K562 (cell line): ENCODE measurements at regions not wholly inside any gene's neighbourhood (a gene's known extent, or its start where the extent isn't known, plus 50 kb on each side); places are given as distances from the start of the nearest gene placed in this dataset.

Experiments
- ATAC-seq: fragments of 200-7000 bp; cut with Tn5 transposase; 3 replicates; pipeline ENCODE4 v1.9.1; 2020; ENCODE audit warnings: moderate library complexity
- BruUV-seq: library from RNA; stranded (reverse); fragments of 400-500 nt; replicated peaks from 2 replicates; lab custom pipeline; 2021; lab: Mats Ljungman, UMichigan
- CTCF ChIA-PET: fragments of 300-600 bp; formaldehyde crosslinking; extraction: SDS; loops from one replicate; lab custom pipeline; 2021; ENCODE audit warnings: low intra/inter-chr PET ratio; lab: Yijun Ruan, JAX
- POLR2A ChIA-PET: fragments of 300-600, 350-650 bp; sonication (Branson Sonifier 250); formaldehyde crosslinking; extraction: SDS; loops from one replicate; lab custom pipeline; 2021; ENCODE audit warnings: antibody characterized with exemption, inconsistent platforms; lab: Yijun Ruan, JAX
- DNase-seq, 4 experiments: peaks; one replicate each; pipeline versions ENCODE4 v3.0.0 to v3.0.0-alpha.2; 2011 to 2018; ENCODE audit warnings: low spot score in 3 of 4, mixed read lengths in 3 of 4; ENCODE audit errors: extremely low read depth in 1 of 4
- FAIRE-seq: peaks from 2 replicates; lab custom pipeline; 2011; peaks lifted over from hg19 to GRCh38; lab: Jason Lieb, UNC
- H2AFZ ChIP-seq: 2 replicates; pipeline ENCODE4 v1.6.0; 2011; ENCODE audit warnings: low read depth, low read length, control low read depth, inconsistent platforms
- H3K27ac ChIP-seq: fragments of 200-600 bp; 3 replicates; pipeline ENCODE4 v1.8.0; 2011; ENCODE audit warnings: low read depth, mild to moderate bottlenecking, control low read depth, inconsistent platforms, low read length, moderate library complexity, mixed read lengths; ENCODE audit errors: extremely low read depth
- H3K27me3 ChIP-seq, 2 experiments: fragments of 300-600 bp in 1 of 2; 2 replicates in 1 of 2; 3 replicates in 1 of 2; pipeline versions ENCODE4 v1.6.0 to v1.8.0; 2011; ENCODE audit warnings: inconsistent platforms in 2 of 2, low read length in 2 of 2, mild to moderate bottlenecking in 1 of 2, mixed read lengths in 1 of 2, moderate library complexity in 1 of 2; ENCODE audit not compliant: control insufficient read depth in 2 of 2, insufficient read depth in 2 of 2
- H3K36me3 ChIP-seq: fragments of 300-600 bp; 3 replicates; pipeline ENCODE4 v1.8.0; 2011; ENCODE audit warnings: mild to moderate bottlenecking, low read length, inconsistent platforms; ENCODE audit not compliant: control insufficient read depth, insufficient read depth
- H3K4me1 ChIP-seq, 2 experiments: fragments of 200-600 bp in 1 of 2; replicated peaks in 1 of 2; 2 replicates in 1 of 2; 3 replicates in 1 of 2; pipeline versions ENCODE4 v1.5.1 to v1.8.0; 2011; ENCODE audit warnings: inconsistent platforms in 2 of 2, low read length in 2 of 2, mild to moderate bottlenecking in 1 of 2, mixed read lengths in 1 of 2, moderate library complexity in 1 of 2; ENCODE audit not compliant: control insufficient read depth in 2 of 2, insufficient read depth in 2 of 2
- H3K4me2 ChIP-seq: 2 replicates; pipeline ENCODE4 v1.6.1; 2011; ENCODE audit warnings: low read length, control low read depth, inconsistent platforms, mixed read lengths; ENCODE audit not compliant: insufficient read depth
- H3K4me3 ChIP-seq: fragments of 200-600 bp; sonication (generic), shearing (Covaris generic); 2 replicates; pipeline ENCODE4 v1.5.1; 2016; ENCODE audit warnings: control low read depth, inconsistent platforms
- H3K79me2 ChIP-seq: fragments of 200-600 bp; 3 replicates; pipeline ENCODE4 v1.8.0; 2011; ENCODE audit warnings: low read length, inconsistent platforms; ENCODE audit not compliant: control insufficient read depth, insufficient read depth
- H3K9ac ChIP-seq, 2 experiments: 2 replicates each; pipeline versions ENCODE4 v1.6.0 to v1.6.1; 2011; ENCODE audit warnings: low read depth in 2 of 2, low read length in 2 of 2, control low read depth in 1 of 2, inconsistent platforms in 1 of 2, mild to moderate bottlenecking in 1 of 2, mixed read lengths in 1 of 2; ENCODE audit not compliant: insufficient read depth in 1 of 2
- H3K9me1 ChIP-seq: one replicate; pipeline ENCODE4 v1.6.0; 2011; ENCODE audit warnings: inconsistent platforms, mild to moderate bottlenecking, low read length, moderate library complexity; ENCODE audit not compliant: control insufficient read depth, insufficient read depth
- H3K9me3 ChIP-seq: replicated peaks from 2 replicates; pipeline ENCODE4 v1.5.1; 2011; ENCODE audit warnings: low read depth, low read length, inconsistent platforms; ENCODE audit not compliant: control insufficient read depth, insufficient read depth
- H4K20me1 ChIP-seq: replicated peaks from 2 replicates; pipeline ENCODE4 v1.6.1; 2011; ENCODE audit warnings: low read length, inconsistent platforms, mixed read lengths; ENCODE audit not compliant: control insufficient read depth, insufficient read depth
- BRCA1 ChIP-seq, 2 experiments: fragments of 450-650 bp in 1 of 2; sonication (generic) in 1 of 2; formaldehyde crosslinking in 1 of 2; IDR thresholded peaks; 2 replicates each; pipeline versions ENCODE4 v1.5.0 to v1.6.1; 2017 to 2020; ENCODE audit warnings: mild to moderate bottlenecking in 1 of 2, missing genetic modification reagents in 1 of 2
- CBX2 ChIP-seq: fragments of 200-600 bp; sonication (generic); IDR thresholded peaks from one replicate; pipeline ENCODE4 v1.6.1; 2012; ENCODE audit warnings: mild to moderate bottlenecking, low read length, inconsistent platforms; ENCODE audit not compliant: insufficient read depth, poor library complexity, severe bottlenecking
- CBX8 ChIP-seq: fragments of 200-600 bp; sonication (generic); IDR thresholded peaks from 2 replicates; pipeline ENCODE4 v1.6.1; 2012; ENCODE audit warnings: borderline replicate concordance, mixed run types, low read depth, mild to moderate bottlenecking, moderate library complexity, mixed read lengths, low read length, control low read depth, inconsistent platforms; ENCODE audit not compliant: poor library complexity, severe bottlenecking; ENCODE audit errors: extremely low read depth
- CC2D1A ChIP-seq: fragments of 450-650 bp; IDR thresholded peaks from 2 replicates; pipeline ENCODE4 v1.6.1; 2017; ENCODE audit warnings: mild to moderate bottlenecking
- CHCHD3 ChIP-seq: fragments of 250-450 bp; sonication (Bioruptor Pico); IDR thresholded peaks from 2 replicates; pipeline ENCODE4 v2.1.2; 2022; ENCODE audit warnings: mild to moderate bottlenecking
- RNF2 ChIP-seq: sonication (generic); IDR thresholded peaks from 2 replicates; pipeline ENCODE4 v1.6.1; 2016
- WGBS: fragments of 100-300 bp; shearing (Covaris generic); methylation state at CpG from one replicate; pipeline ENCODE4 v1.1.6; 2016; ENCODE audit warnings: low coverage, mixed read lengths; ENCODE audit not compliant: insufficient coverage; ENCODE audit errors: missing lambda C conversion rate; 5-methylcytosine and 5-hydroxymethylcytosine counted together
- in situ Hi-C: fragments of 300-500 bp; cut with MboI; formaldehyde crosslinking; loops from 4 replicates; pipeline ENCODE4 v1.15.0; 2018; ENCODE audit warnings: inconsistent platforms, mixed read lengths
- intact Hi-C: fragments of 100-400 bp; cut with micrococcal nuclease; formaldehyde crosslinking; loops from 2 replicates; pipeline ENCODE4 v1.14.2; 2022
- TF ChIP-seq, protein P1 (sequence below): fragments of 250-450 bp; sonication (Bioruptor Pico); IDR thresholded peaks from 2 replicates; pipeline ENCODE4 v1.5.0; 2020; ENCODE audit warnings: mild to moderate bottlenecking
- TF ChIP-seq, protein P2 (sequence below): fragments of 250-450 bp; sonication (Bioruptor Pico); IDR thresholded peaks from 2 replicates; pipeline ENCODE4 v1.5.0; 2020; ENCODE audit warnings: mild to moderate bottlenecking, borderline replicate concordance
- TF ChIP-seq, protein P3 (sequence below): sonication (generic); formaldehyde crosslinking; IDR thresholded peaks from 2 replicates; pipeline ENCODE4 v1.8.0; 2023; ENCODE audit warnings: mild to moderate bottlenecking, missing genetic modification reagents
- TF ChIP-seq, protein P4 (sequence below), 2 experiments: fragments of 450-650 bp in 1 of 2; IDR thresholded peaks; 2 replicates each; pipeline ENCODE4 v1.6.1; 2011 to 2017; ENCODE audit warnings: low read depth in 2 of 2, antibody characterized with exemption in 1 of 2, borderline replicate concordance in 1 of 2, low read length in 1 of 2, mild to moderate bottlenecking in 1 of 2, mixed read lengths in 1 of 2; ENCODE audit not compliant: control insufficient read depth in 1 of 2

DNA sequence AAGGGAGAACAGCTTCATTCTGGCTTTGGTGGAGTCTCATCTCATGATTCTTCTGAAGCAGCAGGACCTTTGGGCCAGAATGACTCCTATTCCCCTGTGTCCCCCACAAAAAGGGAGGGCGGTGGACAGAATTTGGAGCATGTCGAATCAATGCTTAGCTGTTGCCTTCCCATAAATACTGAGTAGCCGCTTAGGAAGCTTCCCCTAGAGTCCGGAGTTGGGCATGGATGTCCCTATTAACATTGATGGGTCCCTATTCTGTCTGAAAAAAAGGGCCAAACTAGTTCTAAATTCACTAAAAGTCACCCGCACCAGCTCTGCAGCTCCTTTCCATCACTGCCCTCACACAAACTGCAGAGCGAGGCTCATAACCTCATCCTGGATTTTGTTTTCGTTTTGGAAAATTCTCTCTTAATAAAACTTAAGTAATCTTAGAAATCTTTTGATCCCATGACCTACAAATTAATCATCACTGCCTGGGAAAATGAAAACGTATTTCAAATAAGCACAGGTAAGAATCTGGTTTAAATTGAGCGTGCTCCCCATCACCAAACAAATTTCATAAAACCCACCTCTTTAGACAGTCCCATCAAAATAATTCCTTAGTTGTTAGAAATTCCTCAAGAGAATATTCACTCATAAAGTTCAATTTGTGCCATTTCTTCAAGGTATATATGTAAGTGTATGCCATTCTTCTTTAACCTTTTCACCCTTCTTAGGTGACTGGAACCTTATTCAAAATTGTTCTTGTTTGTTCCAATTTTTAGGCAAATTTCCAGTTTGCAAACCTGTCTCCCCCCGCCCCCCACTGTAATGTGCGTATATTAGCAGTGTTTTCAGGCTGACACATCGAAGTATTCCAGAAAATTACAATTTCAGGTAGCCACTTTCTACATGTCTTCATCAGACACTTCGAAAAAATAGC is 53.3 kb upstream of the NKAP start:
- no peak overlapping the region for H2AFZ ChIP-seq
- H3K9ac ChIP-seq = no peak overlapping the region
- no peak overlapping the region for H3K27ac ChIP-seq
- H3K9me1 ChIP-seq = no peaks in the 10 kb centered on the region
- H4K20me1 ChIP-seq = no peaks in the 10 kb centered on the region
- no TSS peak for BruUV-seq
- POLR2A ChIA-PET = interaction anchor here (0.7 to 1.0 kb wide), 3 partner anchors 8 to 248 kb away, joined by 3 read pairs; no protein-coding TSS in a partner anchor
- FAIRE-seq (no peak), DNase-seq (no peak), ATAC-seq (no peak)
- no peak overlapping the region for H3K4me3 ChIP-seq
- H3K79me2 ChIP-seq = no peaks in the 10 kb centered on the region
- in situ Hi-C loops = no loop called here
- TF ChIP-seq, protein P1, sequence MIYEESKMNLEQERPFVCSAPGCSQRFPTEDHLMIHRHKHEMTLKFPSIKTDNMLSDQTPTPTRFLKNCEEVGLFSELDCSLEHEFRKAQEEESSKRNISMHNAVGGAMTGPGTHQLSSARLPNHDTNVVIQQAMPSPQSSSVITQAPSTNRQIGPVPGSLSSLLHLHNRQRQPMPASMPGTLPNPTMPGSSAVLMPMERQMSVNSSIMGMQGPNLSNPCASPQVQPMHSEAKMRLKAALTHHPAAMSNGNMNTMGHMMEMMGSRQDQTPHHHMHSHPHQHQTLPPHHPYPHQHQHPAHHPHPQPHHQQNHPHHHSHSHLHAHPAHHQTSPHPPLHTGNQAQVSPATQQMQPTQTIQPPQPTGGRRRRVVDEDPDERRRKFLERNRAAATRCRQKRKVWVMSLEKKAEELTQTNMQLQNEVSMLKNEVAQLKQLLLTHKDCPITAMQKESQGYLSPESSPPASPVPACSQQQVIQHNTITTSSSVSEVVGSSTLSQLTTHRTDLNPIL (CRISPR knock-in tag) = no peak
- TF ChIP-seq, protein P2, sequence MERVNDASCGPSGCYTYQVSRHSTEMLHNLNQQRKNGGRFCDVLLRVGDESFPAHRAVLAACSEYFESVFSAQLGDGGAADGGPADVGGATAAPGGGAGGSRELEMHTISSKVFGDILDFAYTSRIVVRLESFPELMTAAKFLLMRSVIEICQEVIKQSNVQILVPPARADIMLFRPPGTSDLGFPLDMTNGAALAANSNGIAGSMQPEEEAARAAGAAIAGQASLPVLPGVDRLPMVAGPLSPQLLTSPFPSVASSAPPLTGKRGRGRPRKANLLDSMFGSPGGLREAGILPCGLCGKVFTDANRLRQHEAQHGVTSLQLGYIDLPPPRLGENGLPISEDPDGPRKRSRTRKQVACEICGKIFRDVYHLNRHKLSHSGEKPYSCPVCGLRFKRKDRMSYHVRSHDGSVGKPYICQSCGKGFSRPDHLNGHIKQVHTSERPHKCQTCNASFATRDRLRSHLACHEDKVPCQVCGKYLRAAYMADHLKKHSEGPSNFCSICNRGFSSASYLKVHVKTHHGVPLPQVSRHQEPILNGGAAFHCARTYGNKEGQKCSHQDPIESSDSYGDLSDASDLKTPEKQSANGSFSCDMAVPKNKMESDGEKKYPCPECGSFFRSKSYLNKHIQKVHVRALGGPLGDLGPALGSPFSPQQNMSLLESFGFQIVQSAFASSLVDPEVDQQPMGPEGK (CRISPR knock-in tag) = no peak
- TF ChIP-seq, protein P3, sequence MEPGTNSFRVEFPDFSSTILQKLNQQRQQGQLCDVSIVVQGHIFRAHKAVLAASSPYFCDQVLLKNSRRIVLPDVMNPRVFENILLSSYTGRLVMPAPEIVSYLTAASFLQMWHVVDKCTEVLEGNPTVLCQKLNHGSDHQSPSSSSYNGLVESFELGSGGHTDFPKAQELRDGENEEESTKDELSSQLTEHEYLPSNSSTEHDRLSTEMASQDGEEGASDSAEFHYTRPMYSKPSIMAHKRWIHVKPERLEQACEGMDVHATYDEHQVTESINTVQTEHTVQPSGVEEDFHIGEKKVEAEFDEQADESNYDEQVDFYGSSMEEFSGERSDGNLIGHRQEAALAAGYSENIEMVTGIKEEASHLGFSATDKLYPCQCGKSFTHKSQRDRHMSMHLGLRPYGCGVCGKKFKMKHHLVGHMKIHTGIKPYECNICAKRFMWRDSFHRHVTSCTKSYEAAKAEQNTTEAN (CRISPR knock-in tag) = no peak
- TF ChIP-seq CBX8 (peak; percentile 89), BRCA1 (IDR thresholded peaks at IDR 0.05) (no peak), BRCA1 (CRISPR knock-in tag; IDR thresholded peaks at IDR 0.05) (no peak), RNF2 (peak; percentile 28; the same call in 1 of the 2 replicates), CHCHD3 (CRISPR knock-in tag) (no peak), CBX2 (peak; percentile 47), CC2D1A (no peak)
- TF ChIP-seq, protein P4, sequence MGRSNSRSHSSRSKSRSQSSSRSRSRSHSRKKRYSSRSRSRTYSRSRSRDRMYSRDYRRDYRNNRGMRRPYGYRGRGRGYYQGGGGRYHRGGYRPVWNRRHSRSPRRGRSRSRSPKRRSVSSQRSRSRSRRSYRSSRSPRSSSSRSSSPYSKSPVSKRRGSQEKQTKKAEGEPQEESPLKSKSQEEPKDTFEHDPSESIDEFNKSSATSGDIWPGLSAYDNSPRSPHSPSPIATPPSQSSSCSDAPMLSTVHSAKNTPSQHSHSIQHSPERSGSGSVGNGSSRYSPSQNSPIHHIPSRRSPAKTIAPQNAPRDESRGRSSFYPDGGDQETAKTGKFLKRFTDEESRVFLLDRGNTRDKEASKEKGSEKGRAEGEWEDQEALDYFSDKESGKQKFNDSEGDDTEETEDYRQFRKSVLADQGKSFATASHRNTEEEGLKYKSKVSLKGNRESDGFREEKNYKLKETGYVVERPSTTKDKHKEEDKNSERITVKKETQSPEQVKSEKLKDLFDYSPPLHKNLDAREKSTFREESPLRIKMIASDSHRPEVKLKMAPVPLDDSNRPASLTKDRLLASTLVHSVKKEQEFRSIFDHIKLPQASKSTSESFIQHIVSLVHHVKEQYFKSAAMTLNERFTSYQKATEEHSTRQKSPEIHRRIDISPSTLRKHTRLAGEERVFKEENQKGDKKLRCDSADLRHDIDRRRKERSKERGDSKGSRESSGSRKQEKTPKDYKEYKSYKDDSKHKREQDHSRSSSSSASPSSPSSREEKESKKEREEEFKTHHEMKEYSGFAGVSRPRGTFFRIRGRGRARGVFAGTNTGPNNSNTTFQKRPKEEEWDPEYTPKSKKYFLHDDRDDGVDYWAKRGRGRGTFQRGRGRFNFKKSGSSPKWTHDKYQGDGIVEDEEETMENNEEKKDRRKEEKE (IDR thresholded peaks at IDR 0.05; ENCODE audit: borderline replicate concordance in 1 of 2, control insufficient read depth in 1 of 2, low read depth in 2 of 2, low read length in 1 of 2) = no peak
- peaks cover 0 to 5% of the 10 kb centered on the region in 2 experiments; a peak in 2 of 5 replicates for H3K4me1 ChIP-seq
- no peaks in the 10 kb centered on the region for H3K36me3 ChIP-seq
- 0% methylated on average over 13 of the region's 13 CpGs for WGBS
- no peak overlapping the region for H3K4me2 ChIP-seq
- intact Hi-C loops = no loop called here
- H3K27me3 ChIP-seq = peaks cover 31 to 53% of the 10 kb centered on the region in 2 experiments
- CTCF ChIA-PET = no interaction called here
- H3K9me3 ChIP-seq = no peaks in the 10 kb centered on the region
